Spleen (tissue), 11 donors: ENCODE measurements at regions not wholly inside any gene's neighbourhood (a gene's known extent, or its start where the extent isn't known, plus 50 kb on each side); places are given as distances from the start of the nearest gene placed in this dataset.

ENCODE experiments used
- DNase-seq: peaks from one replicate; pipeline ENCODE4 v3.0.0-alpha.2; 2020
- H3K27ac ChIP-seq, 8 donors: fragments of 200-600 bp; sonication (generic) in 7 of 8; 1 replicate in 4 of 8; 2 replicates in 4 of 8; pipeline versions ENCODE4 v1.5.0 to v1.8.0; 2016 to 2021; ENCODE audit warnings: inconsistent platforms in 4 of 8, mild to moderate bottlenecking in 4 of 8, moderate library complexity in 1 of 8
- H3K27me3 ChIP-seq, 7 donors: fragments of 200-600 bp; sonication (generic) in 6 of 7; replicated peaks in 1 of 7; 1 replicate in 4 of 7; 2 replicates in 3 of 7; pipeline versions ENCODE4 v1.5.0 to v1.8.0; 2016 to 2021; ENCODE audit warnings: inconsistent platforms in 3 of 7, mild to moderate bottlenecking in 1 of 7
- H3K36me3 ChIP-seq, 6 donors: fragments of 200-600 bp; sonication (generic) in 5 of 6; 1 replicate in 4 of 6; 2 replicates in 2 of 6; pipeline versions ENCODE4 v1.5.0 to v1.8.0; 2016 to 2021; ENCODE audit warnings: inconsistent platforms in 2 of 6
- H3K4me1 ChIP-seq, 6 donors: fragments of 200-600 bp; sonication (generic) in 5 of 6; 1 replicate in 3 of 6; 2 replicates in 3 of 6; pipeline versions ENCODE4 v1.5.0 to v1.8.0; 2016 to 2021; ENCODE audit warnings: inconsistent platforms in 3 of 6
- H3K4me3 ChIP-seq, 8 donors: fragments of 200-600 bp; sonication (generic) in 7 of 8; 1 replicate in 4 of 8; 2 replicates in 4 of 8; pipeline versions ENCODE4 v1.5.0 to v1.8.0; 2016 to 2021; ENCODE audit warnings: inconsistent platforms in 4 of 8, mild to moderate bottlenecking in 4 of 8, moderate library complexity in 2 of 8
- H3K9me3 ChIP-seq, 8 donors: fragments of 200-600 bp; sonication (generic) in 7 of 8; 1 replicate in 4 of 8; 2 replicates in 4 of 8; pipeline versions ENCODE4 v1.5.0 to v1.8.0; 2016 to 2021; ENCODE audit warnings: inconsistent platforms in 4 of 8
- CTCF ChIP-seq, 11 experiments: fragments of 200-600 bp in 7 of 11; fragments of 450-650 bp in 4 of 11; sonication (generic) in 4 of 11; IDR thresholded peaks in 8 of 11; conservative IDR thresholded peaks in 3 of 11; 1 replicate in 7 of 11; 2 replicates in 4 of 11; pipeline versions ENCODE4 v1.4.0 to v1.8.0; 2016 to 2021; ENCODE audit warnings: antibody characterized with exemption in 11 of 11, inconsistent platforms in 4 of 11, mild to moderate bottlenecking in 1 of 11
- POLR2A ChIP-seq, 3 donors: fragments of 450-650 bp; IDR thresholded peaks; one replicate each; pipeline ENCODE4 v1.5.1; 2017; ENCODE audit warnings: antibody characterized with exemption in 3 of 3, mild to moderate bottlenecking in 1 of 3
- POLR2AphosphoS5 ChIP-seq, 3 donors: sonication (generic); formaldehyde crosslinking; IDR thresholded peaks; one replicate each; pipeline ENCODE4 v1.5.1; 2017; ENCODE audit warnings: antibody characterized with exemption in 3 of 3
- WGBS, 5 donors: extraction: QIAGEN DNeasy Blood & Tissue Kit in 3 of 5; methylation state at CpG; one replicate each; pipeline versions ENCODE4 v1.1.5 to v1.1.7; 2013 to 2018; 5-methylcytosine and 5-hydroxymethylcytosine counted together
- intact Hi-C: fragments of 100-400 bp; cut with DNase I; formaldehyde crosslinking; loops from one replicate; pipeline ENCODE4 v1.15.0; 2023; ENCODE audit warnings: low total_unique reads
- donor health status: healthy with polysubstance abuse.
- donor health status: DM: no; HTN: no; CAD: no; lungs with moderate emphysema.
- donor health status: DM: no; HTN: no; CAD: no.
- donor health status: Bipolar disorder and iron deficiency.
- donor health status: healthy.
- donor health status: DM: no; HTN: no; CAD: no.
- donor health status: DM: yes; HTN: yes; CAD: no.

DNA sequence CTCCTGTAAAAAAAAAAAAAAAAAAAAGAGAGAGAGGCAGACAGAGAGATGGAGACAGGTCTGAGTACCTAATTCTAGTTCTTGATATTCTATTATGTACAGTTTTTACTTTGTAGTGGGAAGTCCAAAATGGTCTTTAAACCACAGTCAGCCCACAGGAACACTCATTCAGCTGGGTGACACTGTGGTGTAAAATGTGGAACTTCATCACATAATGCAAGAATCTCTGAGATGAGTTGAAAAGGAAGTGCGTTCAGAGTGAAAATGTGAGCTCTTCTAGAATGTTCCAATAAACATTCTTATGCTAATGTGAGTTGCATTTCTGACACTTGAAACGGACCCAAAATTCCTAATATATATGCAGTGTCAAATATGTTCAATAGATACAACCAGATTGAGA lies 972.1 kb downstream of the CDH11 start:
- H3K36me3 ChIP-seq = no peaks in the 10 kb centered on the region
- no peak overlapping the region for H3K4me3 ChIP-seq
- no peaks in the 10 kb centered on the region for H3K4me1 ChIP-seq
- no peaks in the 10 kb centered on the region for H3K27me3 ChIP-seq
- no peak overlapping the region for H3K27ac ChIP-seq
- DNase-seq = no peak
- WGBS, 5 donors = 55 to 87% (median 72%) methylated on average over 2 of the region's 2 CpGs
- intact Hi-C loops = no loop called here
- peaks cover 0 to 14% (median 2%) of the 10 kb centered on the region in 8 donors for H3K9me3 ChIP-seq
- TF ChIP-seq CTCF (IDR thresholded peaks at IDR 0.05 in 8 of 11, conservative IDR thresholded peaks at IDR 0.05 in 3 of 11) (no peak), POLR2A (IDR thresholded peaks at IDR 0.05) (no peak)

- no peak for DNase-seq
- no peaks in the 10 kb centered on the region for H3K4me1 ChIP-seq
- no peak overlapping the region for H3K27ac ChIP-seq
- 62 to 83% (median 68%) methylated on average over 1 of the region's 1 CpG for WGBS, 5 donors
- peaks cover 0 to 9% (median 2%) of the 10 kb centered on the region in 8 donors for H3K9me3 ChIP-seq
- H3K36me3 ChIP-seq = no peaks in the 10 kb centered on the region
- no peak overlapping the region for H3K4me3 ChIP-seq
- TF ChIP-seq CTCF (IDR thresholded peaks at IDR 0.05 in 8 of 11, conservative IDR thresholded peaks at IDR 0.05 in 3 of 11) (no peak), POLR2AphosphoS5 (IDR thresholded peaks at IDR 0.05) (no peak), POLR2A (IDR thresholded peaks at IDR 0.05) (no peak)
- H3K27me3 ChIP-seq = no peaks in the 10 kb centered on the region
- intact Hi-C loops = no loop called here
These were observed 973.5 kb downstream of the CDH11 start for GRCh38 chr16:64148356-64148755.

DNA sequence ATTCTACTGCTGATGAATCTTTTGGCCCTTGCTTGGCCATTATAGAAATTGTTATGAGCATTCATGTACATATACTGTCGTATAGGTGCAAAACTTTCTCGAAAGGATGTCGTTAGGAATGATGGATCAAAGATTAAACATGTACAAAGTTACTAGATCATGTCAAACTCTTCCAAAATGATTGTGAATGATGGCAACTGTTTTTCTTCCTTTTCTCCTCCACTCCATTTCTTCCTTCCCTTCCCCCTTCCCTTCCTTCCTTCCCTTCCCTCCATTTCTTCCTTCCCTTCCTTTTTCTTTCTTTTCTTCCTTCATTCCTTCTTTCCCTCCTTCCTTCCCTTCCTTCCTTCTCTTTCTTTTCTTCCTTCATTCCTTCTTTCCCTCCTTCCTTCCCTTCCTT lies 973.9 kb downstream of the CDH11 start:
- intact Hi-C loops = no loop called here
- Histone ChIP-seq H3K9me3 (peaks cover 0 to 6% (median 2%) of the 10 kb centered on the region in 8 donors), H3K36me3 (no peaks in the 10 kb centered on the region), H3K4me1 (no peaks in the 10 kb centered on the region), H3K4me3 (no peak overlapping the region), H3K27ac (no peak overlapping the region), H3K27me3 (no peaks in the 10 kb centered on the region)
- WGBS, 5 donors = 82 to 92% (median 85%) methylated on average over 3 of the region's 3 CpGs
- no peak for DNase-seq
- TF ChIP-seq POLR2A (IDR thresholded peaks at IDR 0.05) = no peak
- no peak for TF ChIP-seq CTCF (IDR thresholded peaks at IDR 0.05 in 8 of 11, conservative IDR thresholded peaks at IDR 0.05 in 3 of 11)
- TF ChIP-seq POLR2AphosphoS5 (IDR thresholded peaks at IDR 0.05) = no peak

GRCh38 chr16:64144617-64145016 lies 977.2 kb downstream of the CDH11 start:
- H3K9me3 ChIP-seq = peaks cover 0 to 9% (median 0%) of the 10 kb centered on the region in 8 donors
- H3K27ac ChIP-seq = no peak overlapping the region
- no peaks in the 10 kb centered on the region for H3K36me3 ChIP-seq
- DNase-seq = no peak
- H3K4me1 ChIP-seq = no peaks in the 10 kb centered on the region
- H3K27me3 ChIP-seq = no peaks in the 10 kb centered on the region
- WGBS, 5 donors = 69 to 82% (median 74%) methylated on average over 2 of the region's 2 CpGs
- intact Hi-C loops = no loop called here
- no peak for TF ChIP-seq POLR2AphosphoS5 (IDR thresholded peaks at IDR 0.05)
- H3K4me3 ChIP-seq = no peak overlapping the region

GRCh38 chr16:64138621-64139020 lies 983.2 kb downstream of the CDH11 start:
- H3K4me3 ChIP-seq = no peak overlapping the region
- no peaks in the 10 kb centered on the region for H3K4me1 ChIP-seq
- intact Hi-C loops = no loop called here
- 64 to 82% (median 78%) methylated on average over 2 of the region's 2 CpGs for WGBS, 5 donors
- TF ChIP-seq POLR2AphosphoS5 (IDR thresholded peaks at IDR 0.05) (no peak), CTCF (IDR thresholded peaks at IDR 0.05 in 8 of 11, conservative IDR thresholded peaks at IDR 0.05 in 3 of 11) (no peak), POLR2A (IDR thresholded peaks at IDR 0.05) (no peak)
- H3K27ac ChIP-seq = no peak overlapping the region
- H3K27me3 ChIP-seq = no peaks in the 10 kb centered on the region
- H3K36me3 ChIP-seq = no peaks in the 10 kb centered on the region
- H3K9me3 ChIP-seq = peaks cover 0 to 7% (median 0%) of the 10 kb centered on the region in 8 donors
- DNase-seq = no peak
